Gastroesophageal sphincter (tissue), 3 donors: ENCODE measurements at regions not wholly inside any gene's neighbourhood (a gene's known extent, or its start where the extent isn't known, plus 50 kb on each side); places are given as distances from the start of the nearest gene placed in this dataset.

Experiments used
- CTCF ChIP-seq, 4 experiments: fragments of 200-600 bp in 2 of 4; fragments of 450-650 bp in 2 of 4; sonication (generic) in 1 of 4; IDR thresholded peaks; one replicate each; pipeline ENCODE4 v1.5.1; 2017 to 2019; ENCODE audit warnings: antibody characterized with exemption in 4 of 4, mild to moderate bottlenecking in 2 of 4, moderate library complexity in 2 of 4
- POLR2AphosphoS5 ChIP-seq: sonication (generic); formaldehyde crosslinking; IDR thresholded peaks from one replicate; pipeline ENCODE4 v1.6.1; 2017; ENCODE audit warnings: antibody characterized with exemption

GRCh38 chr6:165950316-165950715, 217.3 kb downstream of the TBXT start:
- TF ChIP-seq POLR2AphosphoS5, result no peak
- TF ChIP-seq CTCF (IDR thresholded peaks at IDR 0.05), result no peak
